GM23338 (cell line): ENCODE measurements at regions not wholly inside any gene's neighbourhood (a gene's known extent, or its start where the extent isn't known, plus 50 kb on each side); places are given as distances from the start of the nearest gene placed in this dataset.

Experiments
- ATAC-seq: fragments of 200-7000 bp; cut with Tn5 transposase; 3 replicates; pipeline ENCODE4 v1.9.1; 2020
- DNase-seq: peaks from one replicate; pipeline ENCODE4 v3.0.0-alpha.2; 2015; ENCODE audit warnings: low spot score
- H2AFZ ChIP-seq: fragments of 200-600 bp; sonication (generic); 2 replicates; pipeline ENCODE4 v1.8.0; 2016; ENCODE audit warnings: antibody characterized with exemption, mild to moderate bottlenecking, moderate library complexity
- H3F3A ChIP-seq: fragments of 200-600 bp; sonication (generic); replicated peaks from 2 replicates; pipeline ENCODE4 v1.8.0; 2017; ENCODE audit warnings: antibody characterized with exemption, mixed run types, low read depth
- H3K27ac ChIP-seq: fragments of 200-600 bp; sonication (generic); 2 replicates; pipeline ENCODE4 v1.6.1; 2016; ENCODE audit warnings: low read depth
- H3K27me3 ChIP-seq: fragments of 200-600 bp; sonication (generic); 2 replicates; pipeline ENCODE4 v1.8.0; 2016; ENCODE audit warnings: mild to moderate bottlenecking, mixed run types, moderate library complexity; ENCODE audit not compliant: insufficient read depth
- H3K36me3 ChIP-seq: fragments of 200-600 bp; sonication (generic); 2 replicates; pipeline ENCODE4 v1.8.0; 2016; ENCODE audit warnings: mild to moderate bottlenecking; ENCODE audit not compliant: insufficient read depth
- H3K4me1 ChIP-seq: fragments of 200-600 bp; sonication (generic); 2 replicates; pipeline ENCODE4 v1.8.0; 2016; ENCODE audit warnings: mild to moderate bottlenecking, moderate library complexity; ENCODE audit not compliant: insufficient read depth
- H3K4me2 ChIP-seq: fragments of 200-600 bp; sonication (generic); 2 replicates; pipeline ENCODE4 v1.7.1; 2017; ENCODE audit warnings: mixed run types
- H3K4me3 ChIP-seq: fragments of 200-600 bp; sonication (generic); 2 replicates; pipeline ENCODE4 v1.6.1; 2016; ENCODE audit warnings: mixed run types
- H3K79me2 ChIP-seq: fragments of 200-600 bp; sonication (generic); replicated peaks from 2 replicates; pipeline ENCODE4 v1.8.0; 2017; ENCODE audit warnings: mild to moderate bottlenecking; ENCODE audit not compliant: insufficient read depth
- H3K9me2 ChIP-seq: fragments of 200-600 bp; sonication (generic); 2 replicates; pipeline ENCODE4 v1.8.0; 2017; ENCODE audit not compliant: insufficient read depth
- H4K20me1 ChIP-seq: fragments of 200-600 bp; sonication (generic); replicated peaks from 2 replicates; pipeline ENCODE4 v1.8.0; 2017; ENCODE audit warnings: mild to moderate bottlenecking; ENCODE audit not compliant: insufficient read depth
- H3K27ac Mint-ChIP-seq: 2 replicates; pipeline ENCODE4 v1.8.0; 2020; ENCODE audit warnings: inconsistent platforms, mild to moderate bottlenecking, moderate library complexity, mixed read lengths
- H3K27me3 Mint-ChIP-seq: 3 replicates; pipeline ENCODE4 v1.8.0; 2022; ENCODE audit warnings: low read depth, mild to moderate bottlenecking, moderate library complexity, mixed read lengths, inconsistent platforms; ENCODE audit not compliant: insufficient read depth, poor library complexity
- H3K36me3 Mint-ChIP-seq: 3 replicates; pipeline ENCODE4 v1.8.0; 2021; ENCODE audit warnings: low read depth, mild to moderate bottlenecking, inconsistent platforms, moderate library complexity, mixed read lengths
- H3K4me1 Mint-ChIP-seq: 3 replicates; pipeline ENCODE4 v1.8.0; 2020; ENCODE audit warnings: mild to moderate bottlenecking, inconsistent platforms, mixed read lengths
- H3K4me3 Mint-ChIP-seq: 3 replicates; pipeline ENCODE4 v1.8.0; 2021; ENCODE audit warnings: moderate library complexity, mild to moderate bottlenecking, inconsistent platforms, mixed read lengths
- H3K9me3 Mint-ChIP-seq: 3 replicates; pipeline ENCODE4 v1.8.0; 2020; ENCODE audit warnings: moderate library complexity, mild to moderate bottlenecking, inconsistent platforms, mixed read lengths
- CREB1 ChIP-seq: fragments of 250-450 bp; sonication (Bioruptor Pico); IDR thresholded peaks from 2 replicates; pipeline ENCODE4 v1.5.0; 2020; ENCODE audit warnings: low read depth, mild to moderate bottlenecking, moderate library complexity
- EZH2 ChIP-seq: fragments of 200-600 bp; sonication (generic); IDR thresholded peaks from one replicate; pipeline ENCODE4 v1.8.0; 2017; ENCODE audit warnings: antibody characterized with exemption, mild to moderate bottlenecking, low read depth; ENCODE audit not compliant: unreplicated experiment
- EZH2phosphoT487 ChIP-seq: fragments of 200-600 bp; sonication (generic); IDR thresholded peaks from one replicate; pipeline ENCODE4 v1.8.1; 2018; ENCODE audit warnings: antibody characterized with exemption; ENCODE audit not compliant: unreplicated experiment
- JUNB ChIP-seq: IDR thresholded peaks from one replicate; pipeline ENCODE4 v1.6.1; 2016; ENCODE audit warnings: antibody characterized with exemption; ENCODE audit not compliant: unreplicated experiment
- NANOG ChIP-seq: IDR thresholded peaks from 2 replicates; pipeline ENCODE4 v1.6.1; 2016; ENCODE audit warnings: antibody characterized with exemption, borderline replicate concordance
- POLR2AphosphoS5 ChIP-seq: IDR thresholded peaks from 2 replicates; pipeline ENCODE4 v1.6.1; 2016; ENCODE audit warnings: antibody characterized with exemption, low read depth
- STAT1 ChIP-seq: IDR thresholded peaks from one replicate; pipeline ENCODE4 v1.6.1; 2016; ENCODE audit warnings: antibody characterized with exemption; ENCODE audit not compliant: unreplicated experiment
- ZNF114 ChIP-seq: fragments of 250-450 bp; sonication (Bioruptor Pico); IDR thresholded peaks from 2 replicates; pipeline ENCODE4 v1.5.0; 2020; ENCODE audit warnings: mild to moderate bottlenecking, moderate library complexity
- ZNF331 ChIP-seq: fragments of 250-450 bp; sonication (Bioruptor Pico); IDR thresholded peaks from 2 replicates; pipeline ENCODE4 v1.5.0; 2020; ENCODE audit warnings: low read depth, mild to moderate bottlenecking, moderate library complexity
- TF ChIP-seq, protein P1 (sequence below): IDR thresholded peaks from one replicate; pipeline ENCODE4 v1.6.1; 2018; ENCODE audit warnings: antibody characterized with exemption; ENCODE audit not compliant: unreplicated experiment
- TF ChIP-seq, protein P2 (sequence below): fragments of 250-450 bp; sonication (Bioruptor Pico); IDR thresholded peaks from 2 replicates; pipeline ENCODE4 v1.5.0; 2020; ENCODE audit warnings: mild to moderate bottlenecking, moderate library complexity
- TF ChIP-seq, protein P3 (sequence below): IDR thresholded peaks from 2 replicates; pipeline ENCODE4 v1.6.1; 2016; ENCODE audit warnings: antibody characterized with exemption
- TF ChIP-seq, protein P4 (sequence below), 2 experiments: fragments of 200-600 bp in 1 of 2; sonication (generic) in 1 of 2; conservative IDR thresholded peaks; 2 replicates each; pipeline versions ENCODE4 v1.5.1 to v1.6.1; 2016 to 2017; ENCODE audit warnings: antibody characterized with exemption in 2 of 2, low read depth in 2 of 2, mild to moderate bottlenecking in 2 of 2, moderate library complexity in 1 of 2

DNA sequence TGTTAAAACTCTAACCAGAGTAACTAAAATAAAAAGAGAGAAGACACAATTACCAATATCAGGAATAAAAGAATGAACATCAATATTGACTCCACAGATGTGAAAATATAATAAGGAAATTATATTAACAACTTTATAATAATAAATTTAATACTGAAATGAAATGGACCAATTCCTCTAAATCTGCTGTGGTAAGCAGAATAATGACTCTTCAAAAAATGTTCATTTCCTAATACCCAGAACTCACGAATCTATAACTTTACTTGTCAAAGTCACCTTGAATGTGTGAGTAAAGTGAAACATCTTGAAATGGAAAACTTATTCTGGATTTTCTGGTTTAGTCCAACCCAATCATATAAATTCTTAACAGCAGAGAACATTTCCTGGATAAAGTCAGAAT lies 1391.1 kb downstream of the FAM133A start:
- no peak overlapping the region for H3K27ac ChIP-seq
- H3F3A ChIP-seq, result no peaks in the 10 kb centered on the region
- Mint-ChIP-seq H3K9me3 (no peaks in the 10 kb centered on the region), H3K27me3 (peaks cover 3% of the 10 kb centered on the region), H3K4me1 (peaks cover 3% of the 10 kb centered on the region; the same call in 1 of the 3 replicates), H3K27ac (no peak overlapping the region), H3K36me3 (no peaks in the 10 kb centered on the region), H3K4me3 (no peak overlapping the region)
- H3K4me3 ChIP-seq, result no peak overlapping the region
- H3K27me3 ChIP-seq, result no peaks in the 10 kb centered on the region
- no peak for DNase-seq
- ATAC-seq, result no peak
- no peak overlapping the region for H2AFZ ChIP-seq
- H3K9me2 ChIP-seq, result no peaks in the 10 kb centered on the region
- peaks cover 2% of the 10 kb centered on the region; the same call in 1 of the 2 replicates for H3K4me1 ChIP-seq
- H3K79me2 ChIP-seq, result no peaks in the 10 kb centered on the region
- no peak for TF ChIP-seq CREB1
- no peak for TF ChIP-seq EZH2
- no peak for TF ChIP-seq ZNF114 (CRISPR knock-in tag)
- TF ChIP-seq, protein P1, sequence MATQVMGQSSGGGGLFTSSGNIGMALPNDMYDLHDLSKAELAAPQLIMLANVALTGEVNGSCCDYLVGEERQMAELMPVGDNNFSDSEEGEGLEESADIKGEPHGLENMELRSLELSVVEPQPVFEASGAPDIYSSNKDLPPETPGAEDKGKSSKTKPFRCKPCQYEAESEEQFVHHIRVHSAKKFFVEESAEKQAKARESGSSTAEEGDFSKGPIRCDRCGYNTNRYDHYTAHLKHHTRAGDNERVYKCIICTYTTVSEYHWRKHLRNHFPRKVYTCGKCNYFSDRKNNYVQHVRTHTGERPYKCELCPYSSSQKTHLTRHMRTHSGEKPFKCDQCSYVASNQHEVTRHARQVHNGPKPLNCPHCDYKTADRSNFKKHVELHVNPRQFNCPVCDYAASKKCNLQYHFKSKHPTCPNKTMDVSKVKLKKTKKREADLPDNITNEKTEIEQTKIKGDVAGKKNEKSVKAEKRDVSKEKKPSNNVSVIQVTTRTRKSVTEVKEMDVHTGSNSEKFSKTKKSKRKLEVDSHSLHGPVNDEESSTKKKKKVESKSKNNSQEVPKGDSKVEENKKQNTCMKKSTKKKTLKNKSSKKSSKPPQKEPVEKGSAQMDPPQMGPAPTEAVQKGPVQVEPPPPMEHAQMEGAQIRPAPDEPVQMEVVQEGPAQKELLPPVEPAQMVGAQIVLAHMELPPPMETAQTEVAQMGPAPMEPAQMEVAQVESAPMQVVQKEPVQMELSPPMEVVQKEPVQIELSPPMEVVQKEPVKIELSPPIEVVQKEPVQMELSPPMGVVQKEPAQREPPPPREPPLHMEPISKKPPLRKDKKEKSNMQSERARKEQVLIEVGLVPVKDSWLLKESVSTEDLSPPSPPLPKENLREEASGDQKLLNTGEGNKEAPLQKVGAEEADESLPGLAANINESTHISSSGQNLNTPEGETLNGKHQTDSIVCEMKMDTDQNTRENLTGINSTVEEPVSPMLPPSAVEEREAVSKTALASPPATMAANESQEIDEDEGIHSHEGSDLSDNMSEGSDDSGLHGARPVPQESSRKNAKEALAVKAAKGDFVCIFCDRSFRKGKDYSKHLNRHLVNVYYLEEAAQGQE, result no peak
- TF ChIP-seq, protein P2, sequence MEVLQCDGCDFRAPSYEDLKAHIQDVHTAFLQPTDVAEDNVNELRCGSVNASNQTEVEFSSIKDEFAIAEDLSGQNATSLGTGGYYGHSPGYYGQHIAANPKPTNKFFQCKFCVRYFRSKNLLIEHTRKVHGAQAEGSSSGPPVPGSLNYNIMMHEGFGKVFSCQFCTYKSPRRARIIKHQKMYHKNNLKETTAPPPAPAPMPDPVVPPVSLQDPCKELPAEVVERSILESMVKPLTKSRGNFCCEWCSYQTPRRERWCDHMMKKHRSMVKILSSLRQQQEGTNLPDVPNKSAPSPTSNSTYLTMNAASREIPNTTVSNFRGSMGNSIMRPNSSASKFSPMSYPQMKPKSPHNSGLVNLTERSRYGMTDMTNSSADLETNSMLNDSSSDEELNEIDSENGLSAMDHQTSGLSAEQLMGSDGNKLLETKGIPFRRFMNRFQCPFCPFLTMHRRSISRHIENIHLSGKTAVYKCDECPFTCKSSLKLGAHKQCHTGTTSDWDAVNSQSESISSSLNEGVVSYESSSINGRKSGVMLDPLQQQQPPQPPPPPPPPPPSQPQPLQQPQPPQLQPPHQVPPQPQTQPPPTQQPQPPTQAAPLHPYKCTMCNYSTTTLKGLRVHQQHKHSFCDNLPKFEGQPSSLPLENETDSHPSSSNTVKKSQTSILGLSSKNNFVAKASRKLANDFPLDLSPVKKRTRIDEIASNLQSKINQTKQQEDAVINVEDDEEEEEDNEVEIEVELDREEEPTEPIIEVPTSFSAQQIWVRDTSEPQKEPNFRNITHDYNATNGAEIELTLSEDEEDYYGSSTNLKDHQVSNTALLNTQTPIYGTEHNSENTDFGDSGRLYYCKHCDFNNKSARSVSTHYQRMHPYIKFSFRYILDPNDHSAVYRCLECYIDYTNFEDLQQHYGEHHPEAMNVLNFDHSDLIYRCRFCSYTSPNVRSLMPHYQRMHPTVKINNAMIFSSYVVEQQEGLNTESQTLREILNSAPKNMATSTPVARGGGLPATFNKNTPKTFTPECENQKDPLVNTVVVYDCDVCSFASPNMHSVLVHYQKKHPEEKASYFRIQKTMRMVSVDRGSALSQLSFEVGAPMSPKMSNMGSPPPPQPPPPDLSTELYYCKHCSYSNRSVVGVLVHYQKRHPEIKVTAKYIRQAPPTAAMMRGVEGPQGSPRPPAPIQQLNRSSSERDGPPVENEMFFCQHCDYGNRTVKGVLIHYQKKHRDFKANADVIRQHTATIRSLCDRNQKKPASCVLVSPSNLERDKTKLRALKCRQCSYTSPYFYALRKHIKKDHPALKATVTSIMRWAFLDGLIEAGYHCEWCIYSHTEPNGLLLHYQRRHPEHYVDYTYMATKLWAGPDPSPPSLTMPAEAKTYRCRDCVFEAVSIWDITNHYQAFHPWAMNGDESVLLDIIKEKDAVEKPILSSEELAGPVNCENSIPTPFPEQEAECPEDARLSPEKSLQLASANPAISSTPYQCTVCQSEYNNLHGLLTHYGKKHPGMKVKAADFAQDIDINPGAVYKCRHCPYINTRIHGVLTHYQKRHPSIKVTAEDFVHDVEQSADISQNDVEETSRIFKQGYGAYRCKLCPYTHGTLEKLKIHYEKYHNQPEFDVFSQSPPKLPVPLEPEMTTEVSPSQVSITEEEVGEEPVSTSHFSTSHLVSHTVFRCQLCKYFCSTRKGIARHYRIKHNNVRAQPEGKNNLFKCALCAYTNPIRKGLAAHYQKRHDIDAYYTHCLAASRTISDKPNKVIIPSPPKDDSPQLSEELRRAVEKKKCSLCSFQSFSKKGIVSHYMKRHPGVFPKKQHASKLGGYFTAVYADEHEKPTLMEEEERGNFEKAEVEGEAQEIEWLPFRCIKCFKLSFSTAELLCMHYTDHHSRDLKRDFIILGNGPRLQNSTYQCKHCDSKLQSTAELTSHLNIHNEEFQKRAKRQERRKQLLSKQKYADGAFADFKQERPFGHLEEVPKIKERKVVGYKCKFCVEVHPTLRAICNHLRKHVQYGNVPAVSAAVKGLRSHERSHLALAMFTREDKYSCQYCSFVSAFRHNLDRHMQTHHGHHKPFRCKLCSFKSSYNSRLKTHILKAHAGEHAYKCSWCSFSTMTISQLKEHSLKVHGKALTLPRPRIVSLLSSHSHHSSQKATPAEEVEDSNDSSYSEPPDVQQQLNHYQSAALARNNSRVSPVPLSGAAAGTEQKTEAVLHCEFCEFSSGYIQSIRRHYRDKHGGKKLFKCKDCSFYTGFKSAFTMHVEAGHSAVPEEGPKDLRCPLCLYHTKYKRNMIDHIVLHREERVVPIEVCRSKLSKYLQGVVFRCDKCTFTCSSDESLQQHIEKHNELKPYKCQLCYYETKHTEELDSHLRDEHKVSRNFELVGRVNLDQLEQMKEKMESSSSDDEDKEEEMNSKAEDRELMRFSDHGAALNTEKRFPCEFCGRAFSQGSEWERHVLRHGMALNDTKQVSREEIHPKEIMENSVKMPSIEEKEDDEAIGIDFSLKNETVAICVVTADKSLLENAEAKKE (CRISPR knock-in tag), result no peak
- TF ChIP-seq STAT1, result no peak
- no peak for TF ChIP-seq NANOG
- TF ChIP-seq POLR2AphosphoS5, result no peak
- no peak for TF ChIP-seq ZNF331 (CRISPR knock-in tag)
- TF ChIP-seq, protein P3, sequence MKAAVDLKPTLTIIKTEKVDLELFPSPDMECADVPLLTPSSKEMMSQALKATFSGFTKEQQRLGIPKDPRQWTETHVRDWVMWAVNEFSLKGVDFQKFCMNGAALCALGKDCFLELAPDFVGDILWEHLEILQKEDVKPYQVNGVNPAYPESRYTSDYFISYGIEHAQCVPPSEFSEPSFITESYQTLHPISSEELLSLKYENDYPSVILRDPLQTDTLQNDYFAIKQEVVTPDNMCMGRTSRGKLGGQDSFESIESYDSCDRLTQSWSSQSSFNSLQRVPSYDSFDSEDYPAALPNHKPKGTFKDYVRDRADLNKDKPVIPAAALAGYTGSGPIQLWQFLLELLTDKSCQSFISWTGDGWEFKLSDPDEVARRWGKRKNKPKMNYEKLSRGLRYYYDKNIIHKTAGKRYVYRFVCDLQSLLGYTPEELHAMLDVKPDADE, result no peak
- no peak for TF ChIP-seq JUNB
- TF ChIP-seq, protein P4, sequence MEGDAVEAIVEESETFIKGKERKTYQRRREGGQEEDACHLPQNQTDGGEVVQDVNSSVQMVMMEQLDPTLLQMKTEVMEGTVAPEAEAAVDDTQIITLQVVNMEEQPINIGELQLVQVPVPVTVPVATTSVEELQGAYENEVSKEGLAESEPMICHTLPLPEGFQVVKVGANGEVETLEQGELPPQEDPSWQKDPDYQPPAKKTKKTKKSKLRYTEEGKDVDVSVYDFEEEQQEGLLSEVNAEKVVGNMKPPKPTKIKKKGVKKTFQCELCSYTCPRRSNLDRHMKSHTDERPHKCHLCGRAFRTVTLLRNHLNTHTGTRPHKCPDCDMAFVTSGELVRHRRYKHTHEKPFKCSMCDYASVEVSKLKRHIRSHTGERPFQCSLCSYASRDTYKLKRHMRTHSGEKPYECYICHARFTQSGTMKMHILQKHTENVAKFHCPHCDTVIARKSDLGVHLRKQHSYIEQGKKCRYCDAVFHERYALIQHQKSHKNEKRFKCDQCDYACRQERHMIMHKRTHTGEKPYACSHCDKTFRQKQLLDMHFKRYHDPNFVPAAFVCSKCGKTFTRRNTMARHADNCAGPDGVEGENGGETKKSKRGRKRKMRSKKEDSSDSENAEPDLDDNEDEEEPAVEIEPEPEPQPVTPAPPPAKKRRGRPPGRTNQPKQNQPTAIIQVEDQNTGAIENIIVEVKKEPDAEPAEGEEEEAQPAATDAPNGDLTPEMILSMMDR (conservative IDR thresholded peaks at IDR 0.05; ENCODE audit: low read depth in 2 of 2), result no peak
- TF ChIP-seq EZH2phosphoT487, result no peak
- no peaks in the 10 kb centered on the region for H3K36me3 ChIP-seq
- H4K20me1 ChIP-seq, result no peaks in the 10 kb centered on the region
- no peak overlapping the region for H3K4me2 ChIP-seq
